Right lung (tissue), 2 donors: ENCODE measurements at regions not wholly inside any gene's neighbourhood (a gene's known extent, or its start where the extent isn't known, plus 50 kb on each side); places are given as distances from the start of the nearest gene placed in this dataset.
"Not testable (repeated sequence)": the region's sequence is repeated elsewhere in the genome, so short reads cannot be mapped to it uniquely, and the experiment has no call there.

Source experiments
- DNase-seq, 2 donors: peaks; one replicate each; pipeline ENCODE4 v3.0.0-alpha.2; 2013

GRCh38 chr17:52738791-52739190 lies 580.3 kb upstream of the CA10 start:
- DNase-seq = no peak

GRCh38 chr17:52737071-52737470 lies 578.6 kb upstream of the CA10 start:
- DNase-seq = no peak

- DNase-seq = no peak
Observed at GRCh38 chr17:52732841-52733240, 574.3 kb upstream of the CA10 start.

- no peak for DNase-seq
Observed at GRCh38 chr17:52724578-52724977, 566.1 kb upstream of the CA10 start.

GRCh38 chr17:52721910-52722309 lies 563.4 kb upstream of the CA10 start:
- DNase-seq = no peak

GRCh38 chr17:52710363-52710901 lies 551.9 kb upstream of the CA10 start:
- no peak for DNase-seq

GRCh38 chr17:52709724-52710123 lies 551.2 kb upstream of the CA10 start:
- DNase-seq = no peak

GRCh38 chr17:52696362-52696761 lies 537.8 kb upstream of the CA10 start:
- DNase-seq = no peak

GRCh38 chr17:52686140-52686539 lies 527.6 kb upstream of the CA10 start:
- no peak for DNase-seq

GRCh38 chr17:52681480-52681879 lies 523.0 kb upstream of the CA10 start:
- DNase-seq = no peak

GRCh38 chr17:52678211-52678610 lies 519.7 kb upstream of the CA10 start:
- no peak for DNase-seq

GRCh38 chr17:52674686-52675085 lies 516.2 kb upstream of the CA10 start:
- no peak for DNase-seq

GRCh38 chr17:52673791-52674190 lies 515.3 kb upstream of the CA10 start:
- DNase-seq = no peak

GRCh38 chr17:52666264-52666663 lies 507.8 kb upstream of the CA10 start:
- DNase-seq = no peak

GRCh38 chr17:52660692-52661091 lies 502.2 kb upstream of the CA10 start:
- DNase-seq = no peak

- no peak for DNase-seq
Observed at GRCh38 chr17:52653014-52653413, 494.5 kb upstream of the CA10 start.

- no peak for DNase-seq
Observed at GRCh38 chr17:52648995-52649394, 490.5 kb upstream of the CA10 start.

GRCh38 chr17:52647411-52647810 lies 488.9 kb upstream of the CA10 start:
- no peak for DNase-seq

- DNase-seq = no peak
Observed at GRCh38 chr17:52636443-52636842, 477.9 kb upstream of the CA10 start.

GRCh38 chr17:52606590-52606989 lies 448.1 kb upstream of the CA10 start:
- DNase-seq = no peak

GRCh38 chr17:52606098-52606497 lies 447.6 kb upstream of the CA10 start:
- DNase-seq = no peak

- DNase-seq = no peak
Observed at GRCh38 chr17:52604105-52604504, 445.6 kb upstream of the CA10 start.

- not testable (repeated sequence) for DNase-seq
Observed at GRCh38 chr17:52597452-52598215, 439.1 kb upstream of the CA10 start.

- DNase-seq = no peak
Observed at GRCh38 chr17:52594516-52594915, 436.0 kb upstream of the CA10 start.
